ENCODE measurements at regions not wholly inside any gene's neighbourhood (a gene's known extent, or its start where the extent isn't known, plus 50 kb on each side); places are given as distances from the start of the nearest gene placed in this dataset.

DNA sequence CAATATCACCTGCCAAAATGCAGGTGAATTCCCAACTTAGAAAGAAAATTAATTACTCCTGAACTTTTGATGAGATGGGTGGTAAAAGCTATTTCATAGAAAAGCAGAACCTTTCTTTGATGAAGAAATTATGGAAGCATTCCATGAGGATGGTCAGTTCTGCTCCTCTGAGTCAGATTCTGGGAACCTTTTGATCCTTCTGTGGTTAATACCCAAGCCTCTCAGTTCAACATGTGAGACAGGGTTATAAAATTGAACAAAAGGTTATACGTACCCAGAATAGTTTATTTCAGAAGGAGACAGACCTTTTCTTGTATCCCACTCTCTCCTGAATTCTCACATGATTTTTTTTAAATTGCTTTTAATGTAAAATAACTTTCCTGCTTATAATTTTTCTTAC lies 767.6 kb upstream of the ADAMTS16 start:
- Histone ChIP-seq H3K9me3 (peaks cover 0 to 6% (median 0%) of the 10 kb centered on the region in 4 donors), H3K27ac (no peak overlapping the region), H3K4me3 (no peak overlapping the region), H3K4me1 (no peaks in the 10 kb centered on the region), H3K27me3 (no peaks in the 10 kb centered on the region), H3K36me3 (no peaks in the 10 kb centered on the region)
- no peak for DNase-seq
- intact Hi-C loops (cut with DNase I; ENCODE audit: low total_unique reads): no loop called here
- WGBS, 5 donors: 65 to 90% (median 83%) methylated on average over 1 of the region's 1 CpG
- TF ChIP-seq POLR2AphosphoS5 (IDR thresholded peaks at IDR 0.05) (no peak), EP300 (IDR thresholded peaks at IDR 0.05) (no peak), POLR2A (IDR thresholded peaks at IDR 0.05) (no peak)
- TF ChIP-seq, protein P1, sequence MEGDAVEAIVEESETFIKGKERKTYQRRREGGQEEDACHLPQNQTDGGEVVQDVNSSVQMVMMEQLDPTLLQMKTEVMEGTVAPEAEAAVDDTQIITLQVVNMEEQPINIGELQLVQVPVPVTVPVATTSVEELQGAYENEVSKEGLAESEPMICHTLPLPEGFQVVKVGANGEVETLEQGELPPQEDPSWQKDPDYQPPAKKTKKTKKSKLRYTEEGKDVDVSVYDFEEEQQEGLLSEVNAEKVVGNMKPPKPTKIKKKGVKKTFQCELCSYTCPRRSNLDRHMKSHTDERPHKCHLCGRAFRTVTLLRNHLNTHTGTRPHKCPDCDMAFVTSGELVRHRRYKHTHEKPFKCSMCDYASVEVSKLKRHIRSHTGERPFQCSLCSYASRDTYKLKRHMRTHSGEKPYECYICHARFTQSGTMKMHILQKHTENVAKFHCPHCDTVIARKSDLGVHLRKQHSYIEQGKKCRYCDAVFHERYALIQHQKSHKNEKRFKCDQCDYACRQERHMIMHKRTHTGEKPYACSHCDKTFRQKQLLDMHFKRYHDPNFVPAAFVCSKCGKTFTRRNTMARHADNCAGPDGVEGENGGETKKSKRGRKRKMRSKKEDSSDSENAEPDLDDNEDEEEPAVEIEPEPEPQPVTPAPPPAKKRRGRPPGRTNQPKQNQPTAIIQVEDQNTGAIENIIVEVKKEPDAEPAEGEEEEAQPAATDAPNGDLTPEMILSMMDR (IDR thresholded peaks at IDR 0.05): no peak

DNA sequence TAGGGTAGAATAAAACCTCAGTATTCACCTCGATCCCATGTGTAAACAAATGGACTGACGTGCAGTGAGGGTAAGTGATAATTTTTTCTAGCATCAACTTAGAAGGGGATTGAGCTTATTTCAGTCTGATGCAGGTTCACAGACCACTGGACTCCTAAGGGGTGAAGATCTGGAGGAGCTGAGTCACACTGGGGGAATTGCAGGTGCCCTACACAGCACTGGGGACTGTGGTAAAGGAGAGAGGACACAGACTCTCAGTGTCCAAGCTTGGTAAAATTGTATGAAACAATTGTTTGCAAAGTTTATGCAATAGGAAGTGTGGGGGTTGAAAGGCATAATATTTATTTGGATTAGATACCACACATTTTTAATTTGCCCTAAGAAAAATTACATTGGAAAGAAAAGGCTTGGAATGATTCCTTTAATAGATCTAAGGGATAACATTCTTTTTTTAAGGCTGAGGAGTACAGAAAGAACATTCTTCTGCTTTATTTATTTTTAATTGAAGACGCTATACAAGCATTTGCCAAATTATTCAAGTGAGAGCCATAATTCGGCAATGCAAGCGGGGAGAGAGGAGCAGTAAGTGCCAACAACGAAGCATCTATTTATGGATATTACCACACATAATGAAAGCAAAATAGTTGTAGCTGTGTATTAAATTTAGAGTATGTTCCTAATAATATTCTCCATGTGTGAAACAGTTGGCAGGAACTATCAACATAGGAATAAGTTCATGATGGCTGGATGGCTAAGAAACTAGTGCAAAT lies 766.9 kb upstream of the ADAMTS16 start:
- Histone ChIP-seq H3K9me3 (peaks cover 0 to 6% (median 0%) of the 10 kb centered on the region in 4 donors), H3K4me3 (no peak overlapping the region), H3K27ac (no peak overlapping the region), H3K36me3 (no peaks in the 10 kb centered on the region), H3K4me1 (no peaks in the 10 kb centered on the region), H3K27me3 (no peaks in the 10 kb centered on the region)
- 61 to 67% (median 66%) methylated on average over 6 of the region's 6 CpGs for whole genome bisulfite sequencing, 5 donors
- TF ChIP-seq EP300 (IDR thresholded peaks at IDR 0.05) (no peak), POLR2AphosphoS5 (IDR thresholded peaks at IDR 0.05) (no peak), POLR2A (IDR thresholded peaks at IDR 0.05) (no peak)
- TF ChIP-seq, protein P1 (IDR thresholded peaks at IDR 0.05): no peak
- intact Hi-C loops (cut with DNase I; ENCODE audit: low total_unique reads): no loop called here
- peak in 1 of 2 donors; percentile 4 for DNase-seq

DNA sequence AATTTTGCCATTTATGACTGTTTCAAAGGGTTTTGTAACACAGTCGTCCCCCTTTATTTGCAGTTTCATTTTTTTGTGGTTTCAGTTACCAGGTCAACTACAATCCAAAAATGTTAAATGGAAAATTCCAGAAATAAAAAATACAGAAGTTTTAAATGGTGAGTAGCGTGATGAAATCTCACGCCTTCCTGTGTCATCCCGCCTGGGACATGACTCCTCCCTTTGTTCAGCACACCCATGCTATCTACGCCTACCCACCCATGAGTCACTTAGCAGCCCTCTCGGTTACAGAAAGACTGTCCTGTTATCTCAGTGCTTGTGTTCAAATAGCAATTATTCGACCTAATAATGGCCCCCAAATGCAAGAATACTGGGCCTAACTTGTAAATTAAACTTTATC lies 765.3 kb upstream of the ADAMTS16 start:
- Histone ChIP-seq H3K9me3 (peaks cover 0 to 6% (median 0%) of the 10 kb centered on the region in 4 donors), H3K27me3 (no peaks in the 10 kb centered on the region), H3K4me1 (no peaks in the 10 kb centered on the region), H3K27ac (no peak overlapping the region), H3K36me3 (no peaks in the 10 kb centered on the region), H3K4me3 (no peak overlapping the region)
- no peak for DNase-seq
- 64 to 83% (median 76%) methylated on average over 7 of the region's 7 CpGs for WGBS, 5 donors
- intact Hi-C loops (cut with DNase I; ENCODE audit: low total_unique reads): no loop called here
- no peak for TF ChIP-seq POLR2A (IDR thresholded peaks at IDR 0.05)
- TF ChIP-seq, protein P1 (IDR thresholded peaks at IDR 0.05): no peak
- TF ChIP-seq EP300 (IDR thresholded peaks at IDR 0.05): no peak
- no peak for TF ChIP-seq POLR2AphosphoS5 (IDR thresholded peaks at IDR 0.05)

DNA sequence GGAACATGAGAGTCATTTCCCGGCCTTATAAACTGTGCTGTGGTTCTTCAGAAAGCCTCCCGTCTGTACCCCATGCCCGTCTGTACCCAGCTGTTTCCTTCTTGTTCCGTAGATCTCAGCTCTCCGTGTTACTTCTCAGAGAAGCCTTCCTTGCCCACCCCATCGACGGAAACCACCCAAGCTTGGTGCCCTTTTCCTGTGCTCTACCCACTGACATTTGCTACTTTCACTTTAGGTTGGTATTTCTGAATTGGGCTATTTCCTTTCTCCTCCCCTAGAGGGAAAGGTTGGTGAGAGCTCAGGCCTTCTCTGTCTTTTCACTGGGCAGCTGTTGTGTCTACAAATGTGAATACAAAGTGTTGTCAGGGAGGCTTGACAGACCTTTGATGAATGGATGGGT lies 764.5 kb upstream of the ADAMTS16 start:
- Histone ChIP-seq H3K4me3 (no peak overlapping the region), H3K36me3 (no peaks in the 10 kb centered on the region), H3K4me1 (no peaks in the 10 kb centered on the region), H3K9me3 (peaks cover 0 to 6% (median 0%) of the 10 kb centered on the region in 4 donors), H3K27ac (no peak overlapping the region), H3K27me3 (no peaks in the 10 kb centered on the region)
- WGBS, 5 donors: 81 to 90% (median 85%) methylated on average over 7 of the region's 7 CpGs
- DNase-seq: no peak
- TF ChIP-seq POLR2A (IDR thresholded peaks at IDR 0.05): no peak
- TF ChIP-seq, protein P1 (IDR thresholded peaks at IDR 0.05): no peak
- no peak for TF ChIP-seq EP300 (IDR thresholded peaks at IDR 0.05)
- TF ChIP-seq POLR2AphosphoS5 (IDR thresholded peaks at IDR 0.05): no peak
- intact Hi-C loops (cut with DNase I; ENCODE audit: low total_unique reads): no loop called here
